HG03520 (cell line): ENCODE measurements at regions not wholly inside any gene's neighbourhood (a gene's known extent, or its start where the extent isn't known, plus 50 kb on each side); places are given as distances from the start of the nearest gene placed in this dataset.

Source experiments
- ATAC-seq: cut with Tn5 transposase; IDR thresholded peaks from one replicate; pipeline ENCODE4 v1.9.1; 2021; ENCODE audit warnings: mild to moderate bottlenecking, moderate library complexity; ENCODE audit not compliant: unreplicated experiment

DNA sequence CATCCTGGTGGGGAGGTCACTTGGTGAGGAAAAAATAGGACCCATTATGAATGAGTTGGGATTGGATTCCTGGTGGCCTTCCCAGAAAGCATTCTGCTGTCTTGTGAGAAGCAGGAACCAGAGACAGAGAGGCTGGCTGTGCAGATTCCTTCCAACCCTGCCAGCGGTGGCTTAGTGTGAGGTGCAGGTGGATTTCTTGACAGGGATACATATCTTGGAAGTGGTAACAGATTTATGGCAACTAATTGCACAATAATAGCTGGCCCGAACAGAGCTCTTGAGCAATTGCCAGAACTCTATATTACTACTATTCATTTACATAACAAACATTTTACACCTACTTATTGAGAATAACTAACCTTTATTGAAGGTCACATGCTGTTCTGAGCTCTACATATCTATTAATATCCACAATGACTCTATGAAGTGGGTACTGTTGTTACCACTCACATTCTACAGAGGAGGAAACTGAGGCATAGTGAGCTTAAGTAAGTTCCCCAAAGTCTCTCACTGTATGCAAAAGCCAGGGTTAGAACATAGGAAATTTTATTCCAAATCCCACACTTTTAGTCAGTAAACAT, 173.9 kb upstream of the SERP2 start:
- ATAC-seq, result no peak

DNA sequence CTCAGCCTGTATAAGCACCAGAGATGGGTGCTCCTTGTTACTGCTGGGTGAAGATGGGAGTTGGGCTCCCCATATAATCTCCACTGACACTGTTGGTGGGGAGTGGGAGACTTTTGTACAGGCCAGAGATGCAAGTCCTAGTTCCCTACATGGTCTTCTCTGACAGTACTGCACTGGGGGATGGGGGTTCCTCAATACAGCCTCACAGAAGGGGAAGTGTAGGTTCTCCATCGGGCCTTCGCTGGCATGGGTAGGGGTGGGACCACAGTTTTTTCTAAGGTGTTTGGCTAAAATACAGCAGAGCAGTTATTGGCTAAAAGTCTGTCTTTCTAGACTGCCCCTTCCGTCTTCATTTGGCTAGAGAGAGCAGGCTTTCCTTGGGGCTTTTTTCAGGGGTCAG, 167.2 kb upstream of the SERP2 start:
- ATAC-seq, result no peak

DNA sequence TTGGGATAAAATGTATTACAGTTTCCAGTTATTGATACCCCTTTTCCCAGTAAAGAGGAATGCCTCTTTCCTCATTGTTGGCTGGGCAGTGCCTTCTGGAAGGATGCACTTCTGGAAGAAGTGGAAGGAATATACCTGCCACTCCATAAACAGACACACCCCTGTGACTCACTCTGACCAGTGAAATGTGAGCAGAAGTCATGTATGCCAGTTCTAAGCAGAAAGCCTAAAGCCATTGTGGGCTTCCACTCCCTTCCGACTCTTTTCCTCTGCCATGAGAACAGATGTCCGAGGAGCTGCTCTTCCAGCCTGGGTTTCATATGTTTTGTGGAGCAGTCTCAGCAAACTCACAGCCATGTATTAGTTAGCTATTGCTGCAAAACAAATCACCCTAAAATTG, 166.1 kb upstream of the SERP2 start:
- no peak for ATAC-seq

DNA sequence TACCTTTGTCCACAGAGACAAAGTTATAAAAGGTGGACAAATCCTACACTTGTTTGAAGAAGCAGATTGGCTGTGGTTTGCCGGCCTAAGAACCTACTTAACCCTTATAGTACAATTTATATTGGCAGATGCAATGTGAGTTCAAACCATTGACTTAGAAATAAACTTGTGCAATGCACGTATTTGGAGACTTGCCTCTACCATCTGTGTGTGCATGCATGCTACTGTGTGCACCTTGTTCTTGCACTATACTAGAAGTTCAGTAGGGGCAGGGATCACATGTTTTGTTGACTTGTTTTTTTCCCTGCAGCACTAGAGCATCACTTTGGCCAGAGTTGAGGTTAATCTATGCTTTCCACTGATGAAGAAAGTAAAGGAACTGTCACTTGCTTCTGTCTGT, 163.1 kb upstream of the SERP2 start:
- ATAC-seq, result no peak

DNA sequence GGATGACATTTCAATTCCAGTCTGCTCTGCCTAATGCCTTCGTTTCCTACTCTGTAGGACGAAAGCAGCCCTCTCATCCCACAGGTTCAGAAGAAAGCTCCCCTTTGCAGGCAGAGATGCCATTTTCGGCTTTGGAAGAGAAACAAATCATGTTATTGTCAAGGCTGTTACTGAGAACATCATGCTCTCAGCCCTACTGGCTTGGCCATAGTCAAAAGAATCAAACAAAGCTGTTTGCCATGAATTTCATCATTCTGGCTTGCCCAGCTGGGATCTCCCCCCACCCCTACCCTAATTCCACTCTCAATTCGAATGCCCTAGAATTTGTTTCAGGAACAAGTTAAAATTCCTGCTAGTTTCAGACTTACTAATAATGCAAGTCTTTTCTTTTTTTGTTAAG, 162.3 kb upstream of the SERP2 start:
- no peak for ATAC-seq

DNA sequence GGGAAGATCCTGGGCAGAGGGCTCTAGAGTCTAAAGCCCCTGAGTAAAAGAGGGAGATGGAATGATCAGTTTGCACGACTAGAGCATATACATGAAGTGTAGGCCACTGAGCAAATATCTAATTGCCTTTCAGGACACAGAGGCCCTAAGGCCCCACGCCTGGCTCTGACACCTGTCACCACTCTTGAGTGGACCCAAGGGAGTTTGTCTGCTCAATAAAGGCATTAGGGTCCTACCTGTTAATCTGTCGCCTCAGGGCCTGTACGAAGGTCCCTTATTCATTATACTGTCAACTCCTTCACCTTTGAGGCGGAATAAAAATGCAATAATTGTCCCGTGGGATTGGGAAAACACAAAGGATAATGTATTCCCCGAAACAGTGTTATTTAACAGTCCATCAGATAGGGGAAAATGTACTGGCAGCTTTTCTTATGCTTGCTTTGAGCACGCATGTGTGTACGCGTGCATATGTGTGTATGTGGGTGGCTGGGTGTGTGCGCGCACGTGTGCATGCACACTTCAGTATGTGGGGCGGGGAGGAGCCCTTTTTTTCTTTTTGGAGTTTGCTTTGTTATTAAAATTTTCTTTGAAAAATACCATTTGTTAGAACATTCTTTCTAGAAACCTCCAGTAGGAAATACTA, 161.8 kb upstream of the SERP2 start:
- no peak for ATAC-seq

DNA sequence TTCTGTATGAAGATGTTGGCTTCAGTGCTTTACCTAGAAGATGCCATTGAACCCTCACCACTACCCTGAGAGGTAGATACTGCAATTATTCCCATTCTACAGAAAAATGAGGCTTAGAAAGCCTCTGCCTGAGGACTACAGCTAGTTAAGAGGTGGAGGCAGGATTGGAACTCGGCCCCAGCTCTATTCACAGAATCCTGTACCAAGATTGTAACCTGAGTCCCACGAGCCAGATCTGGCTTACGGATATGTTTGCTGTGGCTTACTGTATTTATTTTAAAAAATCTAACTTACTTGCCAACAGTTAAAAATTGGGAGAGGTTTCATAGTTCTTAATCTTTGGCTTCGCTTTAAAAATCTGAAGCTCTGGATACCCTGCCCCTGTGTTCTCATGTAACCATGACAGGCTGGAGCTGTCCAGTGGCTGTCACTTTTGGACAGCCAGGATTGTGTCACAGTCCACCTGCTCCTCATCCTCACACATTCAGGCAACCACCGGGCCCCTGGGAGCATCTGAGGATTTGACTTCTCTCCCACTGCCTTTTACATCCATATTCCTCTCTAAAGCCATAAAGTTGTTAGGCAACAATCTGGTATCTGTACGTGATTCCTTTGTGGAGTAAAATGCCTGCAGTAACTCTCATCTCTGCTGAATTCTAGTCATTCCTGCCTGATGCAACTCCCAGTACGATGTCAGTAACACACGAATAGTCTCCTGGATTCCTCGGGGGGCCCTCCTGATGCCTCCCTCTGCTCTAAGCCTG, 160.8 kb upstream of the SERP2 start:
- no peak for ATAC-seq

DNA sequence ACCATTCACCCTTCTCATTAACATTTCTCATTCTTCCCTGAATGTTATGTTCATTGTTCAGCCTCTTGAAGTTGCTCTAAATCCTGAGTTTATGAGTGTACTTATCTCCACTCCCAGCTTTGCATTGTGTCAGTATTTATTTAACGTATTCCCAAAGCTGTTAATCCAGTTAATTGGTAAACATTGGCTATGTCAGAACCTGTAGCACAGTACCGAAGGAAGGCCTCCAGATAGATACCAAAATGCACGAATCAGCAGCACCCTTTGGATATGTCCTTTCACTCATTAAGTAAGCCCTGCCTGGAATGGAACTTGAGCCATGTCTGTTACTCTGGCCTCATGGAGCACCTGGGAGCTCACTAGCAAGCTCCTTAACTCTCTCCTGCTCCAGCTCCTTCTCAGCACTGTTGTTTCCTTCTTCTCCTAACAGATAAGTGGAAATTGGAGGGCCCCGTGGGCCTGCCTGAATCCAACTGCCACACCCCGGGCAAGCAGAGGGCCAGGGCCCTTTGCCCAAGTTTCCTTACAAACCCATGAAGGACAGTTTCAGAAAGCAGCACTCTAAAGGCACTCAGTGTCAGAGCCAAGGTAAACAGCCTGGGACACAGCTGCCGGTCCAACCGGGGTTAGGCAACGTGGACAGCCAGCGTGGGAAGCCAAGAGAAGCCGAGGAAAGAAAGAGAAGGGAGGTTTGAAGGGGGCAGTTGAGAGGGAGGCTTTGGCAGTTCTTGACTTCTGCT, 155.0 kb upstream of the SERP2 start:
- ATAC-seq, result no peak

DNA sequence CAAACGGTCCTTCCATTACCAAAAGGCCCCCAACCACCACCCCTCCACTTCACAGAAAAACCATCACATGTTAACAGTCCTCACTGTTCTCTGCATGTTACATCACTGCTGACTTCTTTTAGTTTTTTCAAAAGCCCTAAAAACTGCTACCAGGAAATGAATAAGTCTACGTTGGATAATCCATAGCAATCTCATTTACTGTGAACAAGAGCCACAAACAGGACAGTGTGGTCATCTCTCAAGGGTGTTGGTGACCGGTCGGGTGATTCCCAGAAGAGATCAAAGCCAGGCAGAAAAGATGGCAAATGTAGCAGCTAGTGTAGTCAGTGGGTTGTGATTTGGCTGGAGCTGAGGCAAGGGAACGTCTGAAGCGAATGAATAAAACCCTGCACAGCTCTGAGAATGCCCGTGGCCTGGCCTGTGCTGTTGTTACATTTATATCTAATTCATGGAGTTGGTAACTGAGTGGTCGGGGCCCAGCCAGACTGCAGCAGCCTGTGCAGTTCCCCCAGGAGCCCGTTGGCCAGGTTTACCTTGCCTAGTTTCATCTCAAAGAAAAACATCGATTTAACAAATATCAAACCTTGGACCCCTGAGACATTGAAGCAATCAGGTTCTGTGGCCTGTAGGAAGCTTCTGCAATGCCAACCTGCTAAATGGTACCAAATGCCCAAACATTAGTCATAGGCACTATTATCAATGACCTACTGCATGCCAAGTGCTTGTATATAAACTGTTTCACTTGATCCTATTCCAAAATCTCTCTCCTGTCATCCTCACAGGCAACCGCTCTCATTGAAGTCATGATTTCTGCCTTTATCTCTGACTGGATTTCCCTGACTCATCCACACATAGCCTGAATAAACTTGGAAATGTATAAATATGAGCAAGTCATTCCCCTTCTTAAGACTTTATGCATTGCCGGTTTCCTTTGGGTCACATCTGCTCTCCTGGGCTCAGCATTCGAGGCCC, 153.8 kb upstream of the SERP2 start:
- ATAC-seq, result no peak

DNA sequence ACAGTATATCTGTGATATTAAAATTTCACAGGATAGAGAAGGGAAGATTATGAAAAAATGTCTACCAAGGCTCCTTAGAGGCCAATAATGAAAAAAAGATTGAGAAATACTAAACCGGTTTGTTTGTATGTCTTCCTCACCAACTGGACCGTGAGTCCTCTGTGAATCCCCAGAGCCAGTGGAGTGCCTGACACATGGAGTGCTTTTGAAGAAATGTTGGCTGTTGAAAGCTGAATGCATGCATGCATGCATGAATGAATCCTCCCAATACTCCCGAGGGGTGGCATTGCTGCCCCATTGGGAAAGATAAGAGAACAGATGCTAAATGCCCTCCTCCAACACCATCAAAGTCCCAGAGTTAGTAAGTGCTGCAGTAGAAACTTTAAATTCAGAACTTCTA, 152.7 kb upstream of the SERP2 start:
- ATAC-seq, result no peak

DNA sequence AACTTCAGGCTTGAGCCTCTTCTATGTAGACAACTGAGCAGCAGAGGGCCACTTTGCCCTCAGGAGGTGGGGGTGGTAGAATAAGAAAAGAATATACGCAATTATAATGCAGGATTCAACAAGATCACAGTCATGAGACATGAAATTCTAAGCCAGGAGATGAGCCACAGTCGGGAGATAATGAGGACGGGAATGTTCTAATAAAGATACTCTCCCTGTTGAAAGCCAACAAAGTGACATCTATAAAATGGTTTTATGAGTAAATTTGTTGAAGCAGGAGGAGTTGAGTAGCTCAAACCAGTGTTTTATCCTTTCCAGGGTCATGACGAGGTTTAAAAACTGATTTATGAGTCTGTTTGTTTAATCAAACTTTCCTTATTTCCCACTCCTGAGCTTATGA, 152.0 kb upstream of the SERP2 start:
- no peak for ATAC-seq

DNA sequence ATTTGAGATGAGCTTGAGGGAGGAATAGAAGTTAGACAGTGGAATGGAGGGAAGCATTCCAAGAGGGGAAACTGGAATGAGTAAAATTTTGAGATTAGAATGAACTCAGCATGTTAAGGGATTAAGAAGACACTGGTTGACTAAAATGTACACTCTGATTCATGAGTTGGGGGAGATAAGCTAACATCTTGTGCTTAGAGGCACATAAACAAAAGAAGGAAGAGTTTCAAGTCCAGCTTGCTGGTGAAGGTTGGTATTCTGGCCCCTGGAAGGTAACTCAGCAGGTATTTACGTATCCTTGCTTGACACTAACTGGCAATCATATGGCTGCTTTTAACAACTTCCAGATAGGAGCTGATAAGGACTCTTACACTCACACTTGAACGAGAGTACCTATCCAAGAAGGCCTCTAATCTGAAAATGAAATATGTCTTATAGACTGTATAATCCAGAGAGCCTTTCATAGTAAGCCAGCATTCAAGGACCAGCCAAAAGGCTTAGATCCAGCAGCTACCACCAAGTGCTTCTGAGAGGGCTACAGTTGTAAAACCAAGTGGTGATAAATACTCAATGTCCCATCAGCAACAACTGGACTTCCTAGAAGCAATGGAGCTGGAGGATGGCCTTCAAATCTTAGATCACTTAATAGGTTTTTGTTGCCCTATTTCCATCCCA, 149.7 kb upstream of the SERP2 start:
- no peak for ATAC-seq

DNA sequence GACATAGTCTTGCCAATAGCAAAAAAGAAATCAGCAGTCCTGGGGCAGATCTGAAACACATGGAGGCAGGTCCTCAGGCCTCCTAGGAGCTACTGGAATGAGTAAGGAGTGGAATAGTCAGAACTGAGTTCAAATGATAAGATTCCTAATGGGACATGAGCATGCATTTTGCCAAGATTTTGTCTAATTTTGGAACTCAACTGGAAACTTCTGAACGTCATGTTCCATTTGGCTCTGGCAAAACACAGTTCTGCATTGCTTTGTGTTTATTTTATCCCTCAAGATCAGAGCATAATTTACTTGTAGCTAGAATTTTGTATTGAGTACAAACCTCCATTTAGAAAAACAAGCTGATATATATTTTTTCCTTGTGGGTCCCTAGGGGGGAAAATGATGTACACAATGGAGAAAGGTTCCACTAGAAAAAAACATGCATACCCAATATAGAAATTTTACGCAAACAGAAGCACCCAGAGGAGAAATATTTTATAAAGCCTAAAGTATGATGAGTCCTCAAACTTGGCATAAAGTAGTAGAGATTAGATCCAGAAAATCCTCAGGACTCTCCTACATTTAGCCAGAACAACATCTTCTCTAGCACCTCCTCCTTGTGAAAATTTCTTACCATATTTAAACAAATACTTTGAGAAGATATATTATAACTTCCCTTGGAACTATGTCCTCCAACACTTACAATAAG, 149.0 kb upstream of the SERP2 start:
- no peak for ATAC-seq

DNA sequence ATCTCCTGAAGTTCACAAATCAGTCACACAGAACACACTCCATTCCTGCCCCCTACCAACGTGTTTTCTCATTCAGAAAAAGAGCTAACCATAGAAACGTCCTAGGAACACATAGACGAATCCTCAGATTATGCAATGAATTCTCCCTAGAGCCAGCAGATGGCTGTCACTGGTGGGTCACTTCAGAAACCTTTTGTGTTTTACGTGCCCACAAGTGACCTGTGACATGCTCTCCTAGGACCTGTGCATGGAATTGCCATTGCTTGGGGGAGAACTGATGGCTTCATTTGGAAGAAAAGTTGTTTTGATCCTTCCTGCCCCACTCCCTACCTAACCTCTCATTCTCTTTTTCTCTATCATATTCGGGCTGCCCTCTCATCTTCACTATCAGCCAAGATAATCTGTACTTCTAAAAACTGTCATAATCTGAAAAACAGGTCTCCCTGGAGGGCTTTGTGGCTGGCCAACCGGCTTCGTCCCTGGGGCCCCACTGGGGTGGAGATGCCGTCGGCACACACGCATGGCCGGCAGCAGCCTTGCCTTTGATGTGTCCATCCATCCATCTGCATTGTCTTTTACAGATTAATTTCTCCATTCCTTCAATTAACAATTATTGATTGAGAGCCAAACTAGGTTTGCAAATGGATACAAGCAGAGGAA, 144.1 kb upstream of the SERP2 start:
- no peak for ATAC-seq

DNA sequence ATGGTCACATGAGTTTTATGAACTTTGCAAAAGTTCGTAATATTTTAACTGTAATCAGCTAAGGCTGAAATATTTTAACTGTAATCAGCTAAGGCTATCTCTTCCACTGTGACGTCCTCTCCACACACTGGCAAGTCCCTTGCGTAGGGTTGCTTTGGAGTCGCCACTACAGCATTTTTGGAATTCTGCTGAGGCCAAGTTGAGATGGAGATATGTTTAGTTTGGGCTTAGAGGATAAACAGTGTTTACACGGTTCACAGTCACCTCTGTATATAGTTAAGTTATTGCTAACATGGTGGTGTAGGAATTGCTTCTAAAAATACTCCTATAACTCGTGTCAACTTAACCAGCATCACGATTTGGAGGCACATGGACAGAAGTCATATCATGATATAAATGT, 143.6 kb upstream of the SERP2 start:
- ATAC-seq, result no peak

DNA sequence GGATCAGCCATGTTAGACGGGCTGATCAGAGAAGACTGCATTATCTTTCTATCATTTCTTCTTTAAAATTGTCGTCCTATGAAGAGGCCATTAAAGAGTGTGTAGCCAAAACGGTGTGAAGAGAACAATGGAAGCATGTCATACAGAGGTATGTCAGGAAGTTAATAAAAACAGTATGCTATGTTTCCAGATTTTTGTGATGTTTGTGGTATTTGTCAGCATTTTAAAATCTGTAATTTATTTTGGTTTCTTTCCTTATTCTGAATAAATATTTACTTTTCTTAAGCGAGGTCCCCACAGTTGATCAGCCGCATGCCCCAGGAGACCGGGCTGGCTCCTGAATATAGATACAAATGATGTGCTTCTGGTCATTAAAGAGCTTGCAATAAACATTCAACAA, 142.9 kb upstream of the SERP2 start:
- no peak for ATAC-seq

DNA sequence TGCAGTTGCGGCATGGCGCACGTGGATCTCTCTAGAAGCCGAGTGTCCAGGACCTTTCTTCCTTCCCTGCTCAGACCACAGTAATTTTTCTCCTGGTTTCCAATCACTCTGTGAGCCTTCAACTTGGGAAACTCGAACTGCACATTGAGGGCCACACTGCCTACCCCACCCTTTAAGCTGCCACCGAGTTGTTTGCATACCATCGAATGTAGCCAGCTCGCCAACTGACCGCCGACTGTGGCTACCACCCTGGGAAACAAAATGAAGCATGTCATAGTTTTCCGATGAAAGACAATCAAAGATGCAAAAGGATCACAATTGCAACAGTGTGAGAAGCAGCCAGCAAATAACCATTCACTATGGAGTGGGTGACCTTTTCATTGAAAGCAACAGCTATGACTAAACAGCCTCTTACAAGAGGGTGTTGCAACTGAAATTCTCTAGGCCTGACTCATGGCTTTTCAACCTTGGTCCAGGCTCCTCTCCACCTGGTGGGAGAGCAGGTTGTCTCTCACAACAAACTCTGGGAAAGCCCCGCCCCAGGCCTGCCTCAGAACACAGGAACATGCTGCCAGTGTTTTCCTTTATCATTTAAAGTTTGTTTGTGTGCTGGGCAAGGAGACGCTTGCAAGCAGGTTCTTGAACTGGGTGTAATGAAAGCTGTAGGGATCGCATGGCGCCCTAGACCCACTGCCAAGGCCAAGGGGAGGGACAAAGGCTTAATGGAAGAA, 141.7 kb upstream of the SERP2 start:
- no peak for ATAC-seq

DNA sequence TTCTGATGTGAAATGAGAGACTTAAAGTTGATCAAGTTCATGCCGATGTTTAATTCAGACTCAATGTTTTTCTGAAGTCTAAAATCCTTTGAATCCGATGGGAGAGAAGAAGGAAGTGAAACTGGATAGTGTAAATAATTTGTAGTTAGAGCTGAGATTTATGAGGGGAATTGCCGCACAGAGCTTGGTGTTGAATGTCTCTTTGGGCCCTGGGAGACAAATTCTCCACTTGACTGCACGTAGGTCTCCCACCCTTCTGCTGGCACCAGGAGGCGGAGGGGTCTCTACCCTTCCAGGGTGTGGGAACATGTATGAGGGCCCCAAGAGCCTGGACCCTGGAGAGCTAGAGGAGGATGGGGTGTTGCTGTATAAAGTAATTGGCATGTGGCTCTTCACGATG, 140.8 kb upstream of the SERP2 start:
- no peak for ATAC-seq
